ENCODE measurements at regions not wholly inside any gene's neighbourhood (a gene's known extent, or its start where the extent isn't known, plus 50 kb on each side); places are given as distances from the start of the nearest gene placed in this dataset.

DNA sequence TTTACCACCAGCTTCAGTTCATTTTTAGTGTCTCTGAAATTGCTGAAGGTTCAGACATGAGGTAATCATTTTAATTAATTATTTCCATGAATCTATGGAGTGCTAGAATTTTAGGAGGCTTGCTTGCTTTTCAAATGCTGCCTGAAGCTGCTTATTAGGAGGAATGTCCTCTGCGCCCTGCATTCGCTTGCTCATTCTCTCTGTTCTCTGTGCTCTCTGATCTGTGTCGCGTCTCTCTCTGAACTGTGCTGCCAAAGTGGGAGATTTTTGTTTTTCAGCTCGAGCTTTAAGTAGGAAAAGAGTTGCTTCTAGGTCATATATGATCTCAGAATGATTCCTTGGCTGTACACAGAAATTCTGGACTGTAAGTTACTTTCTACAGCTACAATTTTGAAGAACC lies 101.7 kb upstream of the PRR16 start:
- DNase-seq: no peak

- no peak for DNase-seq
These were observed 98.2 kb upstream of the PRR16 start for GRCh38 chr5:120365656-120366446.

DNA sequence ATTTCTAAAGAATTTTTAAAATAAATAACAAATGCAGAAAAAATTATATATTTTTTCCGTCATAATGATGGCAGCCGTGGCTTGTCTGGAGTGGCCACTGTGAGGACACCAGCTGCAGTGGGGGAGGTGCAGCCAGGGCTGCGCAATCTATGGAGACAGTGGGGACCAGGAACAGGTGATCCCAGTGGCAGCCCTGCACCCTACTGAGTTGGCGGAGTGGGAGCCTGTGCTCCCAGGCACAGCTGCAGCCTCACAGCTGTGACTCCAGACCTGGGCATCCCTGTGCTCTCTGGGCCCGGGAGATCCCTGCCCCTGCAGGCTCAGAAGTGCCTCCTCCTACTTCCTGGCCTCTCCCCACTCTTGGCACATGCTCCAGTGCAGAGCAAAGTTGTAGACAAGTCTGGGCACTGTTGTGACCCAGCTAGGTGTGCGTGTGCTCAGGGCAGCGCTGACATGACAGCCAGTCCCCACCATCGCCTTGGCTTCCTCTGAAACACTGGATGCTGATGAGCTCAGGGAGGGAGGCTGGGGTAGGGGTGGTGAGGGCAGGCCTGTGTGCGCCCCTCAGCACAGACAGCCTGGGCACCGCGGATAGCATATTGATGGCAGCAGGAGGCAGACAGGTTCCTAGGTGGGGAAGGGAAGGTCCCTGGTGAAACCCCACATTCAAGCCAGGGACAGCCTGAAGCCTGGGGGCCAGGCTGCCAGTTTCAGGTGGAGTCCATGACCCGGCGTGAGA lies 96.0 kb upstream of the PRR16 start:
- no peak for DNase-seq

GRCh38 chr5:120368923-120369715 lies 95.0 kb upstream of the PRR16 start:
- peak; percentile 66 for DNase-seq

GRCh38 chr5:120372899-120373298 lies 91.2 kb upstream of the PRR16 start:
- DNase-seq: no peak

- no peak for DNase-seq
These were observed 88.9 kb upstream of the PRR16 start for GRCh38 chr5:120375248-120375647.

GRCh38 chr5:120380644-120381043 lies 83.5 kb upstream of the PRR16 start:
- no peak for DNase-seq

DNA sequence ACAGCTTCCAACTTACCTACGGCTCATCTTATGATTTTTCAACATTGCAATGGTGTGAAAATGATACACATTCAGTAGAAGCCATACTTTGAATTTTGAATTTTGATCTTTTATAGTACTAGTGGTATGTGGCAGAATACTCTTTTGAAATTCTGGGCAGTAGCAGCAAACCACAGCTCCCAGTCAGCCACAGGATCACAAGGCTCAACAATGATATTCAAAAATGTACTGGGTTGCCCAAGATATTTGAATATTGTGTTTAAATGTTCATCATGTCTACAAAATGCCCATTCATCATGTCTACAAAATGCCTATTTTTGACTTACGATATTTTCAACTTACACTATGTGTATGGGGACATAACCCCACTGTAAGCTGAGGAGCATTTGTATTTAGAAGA lies 81.3 kb upstream of the PRR16 start:
- no peak for DNase-seq

- DNase-seq: no peak
These were observed 77.1 kb upstream of the PRR16 start for GRCh38 chr5:120386981-120387380.

GRCh38 chr5:120388016-120388781 lies 75.9 kb upstream of the PRR16 start:
- no peak for DNase-seq

- DNase-seq: no peak
These were observed 69.8 kb upstream of the PRR16 start for GRCh38 chr5:120394259-120394658.

DNA sequence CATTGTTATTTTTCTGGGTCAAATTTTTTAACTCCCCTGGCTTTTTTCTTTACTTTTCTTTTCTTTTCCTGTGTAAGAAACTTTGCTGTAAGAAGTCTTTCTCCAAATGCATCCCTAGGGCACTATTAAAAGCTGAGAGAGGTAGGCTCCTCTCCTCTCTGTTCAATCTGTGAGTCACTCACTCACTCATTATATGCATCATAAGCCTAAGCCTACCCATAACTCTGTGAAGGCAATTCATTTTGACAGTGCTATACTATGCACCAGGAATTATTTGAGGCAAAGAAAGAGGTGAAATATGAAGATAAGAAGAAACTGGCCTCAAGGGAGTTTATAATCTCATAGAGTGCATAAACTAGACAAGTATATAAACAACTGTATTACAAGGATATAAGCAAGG lies 67.9 kb upstream of the PRR16 start:
- DNase-seq: no peak

GRCh38 chr5:120400356-120400755 lies 63.7 kb upstream of the PRR16 start:
- no peak for DNase-seq

GRCh38 chr5:120402606-120403005 lies 61.5 kb upstream of the PRR16 start:
- DNase-seq: no peak

- DNase-seq: no peak
These were observed 58.7 kb upstream of the PRR16 start for GRCh38 chr5:120405286-120405864.

- no peak for DNase-seq
These were observed 58.2 kb upstream of the PRR16 start for GRCh38 chr5:120405923-120406322.

GRCh38 chr5:120413686-120414085 lies 50.4 kb upstream of the PRR16 start:
- DNase-seq: no peak
